ENCODE measurements at regions not wholly inside any gene's neighbourhood (a gene's known extent, or its start where the extent isn't known, plus 50 kb on each side); places are given as distances from the start of the nearest gene placed in this dataset.

GRCh38 chrX:148284056-148284455 is 216.4 kb upstream of the AFF2 start:
- TF ChIP-seq CTCF (IDR thresholded peaks at IDR 0.05; ENCODE audit: unreplicated experiment): no peak
- H3K4me3 Mint-ChIP-seq (ENCODE audit: low read depth): no peak overlapping the region
- H3K9me3 Mint-ChIP-seq (ENCODE audit: low read depth): peaks cover 22% of the 10 kb centered on the region
- H3K27me3 Mint-ChIP-seq: no peaks in the 10 kb centered on the region
- DNase-seq (ENCODE audit: low spot score, unreplicated experiment): no peak
- H3K36me3 Mint-ChIP-seq (ENCODE audit: insufficient read depth): no peaks in the 10 kb centered on the region
- H3K4me1 Mint-ChIP-seq (ENCODE audit: low read depth): no peaks in the 10 kb centered on the region
- H3K27ac Mint-ChIP-seq: no peak overlapping the region

GRCh38 chrX:148284821-148285220 is 215.6 kb upstream of the AFF2 start:
- H3K27ac Mint-ChIP-seq: no peak overlapping the region
- no peaks in the 10 kb centered on the region for H3K36me3 Mint-ChIP-seq (ENCODE audit: insufficient read depth)
- no peak for DNase-seq (ENCODE audit: low spot score, unreplicated experiment)
- H3K9me3 Mint-ChIP-seq (ENCODE audit: low read depth): peaks cover 22% of the 10 kb centered on the region
- H3K27me3 Mint-ChIP-seq: no peaks in the 10 kb centered on the region
- H3K4me1 Mint-ChIP-seq (ENCODE audit: low read depth): no peaks in the 10 kb centered on the region
- H3K4me3 Mint-ChIP-seq (ENCODE audit: low read depth): no peak overlapping the region
- no peak for TF ChIP-seq CTCF (IDR thresholded peaks at IDR 0.05; ENCODE audit: unreplicated experiment)

GRCh38 chrX:148288451-148288850 is 212.0 kb upstream of the AFF2 start:
- no peak overlapping the region for H3K4me3 Mint-ChIP-seq (ENCODE audit: low read depth)
- H3K27me3 Mint-ChIP-seq: no peaks in the 10 kb centered on the region
- no peaks in the 10 kb centered on the region for H3K4me1 Mint-ChIP-seq (ENCODE audit: low read depth)
- no peaks in the 10 kb centered on the region for H3K36me3 Mint-ChIP-seq (ENCODE audit: insufficient read depth)
- no peak for TF ChIP-seq CTCF (IDR thresholded peaks at IDR 0.05; ENCODE audit: unreplicated experiment)
- DNase-seq (ENCODE audit: low spot score, unreplicated experiment): no peak
- H3K27ac Mint-ChIP-seq: no peak overlapping the region
- H3K9me3 Mint-ChIP-seq (ENCODE audit: low read depth): peaks cover 24% of the 10 kb centered on the region

GRCh38 chrX:148290041-148290440 is 210.4 kb upstream of the AFF2 start:
- no peak overlapping the region for H3K27ac Mint-ChIP-seq
- DNase-seq (ENCODE audit: low spot score, unreplicated experiment): no peak
- no peak overlapping the region for H3K4me3 Mint-ChIP-seq (ENCODE audit: low read depth)
- no peaks in the 10 kb centered on the region for H3K36me3 Mint-ChIP-seq (ENCODE audit: insufficient read depth)
- H3K9me3 Mint-ChIP-seq (ENCODE audit: low read depth): peaks cover 21% of the 10 kb centered on the region
- TF ChIP-seq CTCF (IDR thresholded peaks at IDR 0.05; ENCODE audit: unreplicated experiment): no peak
- H3K4me1 Mint-ChIP-seq (ENCODE audit: low read depth): no peaks in the 10 kb centered on the region
- no peaks in the 10 kb centered on the region for H3K27me3 Mint-ChIP-seq

- no peaks in the 10 kb centered on the region for H3K27me3 Mint-ChIP-seq
- no peaks in the 10 kb centered on the region for H3K4me1 Mint-ChIP-seq (ENCODE audit: low read depth)
- H3K36me3 Mint-ChIP-seq (ENCODE audit: insufficient read depth): no peaks in the 10 kb centered on the region
- DNase-seq (ENCODE audit: low spot score, unreplicated experiment): no peak
- no peak overlapping the region for H3K4me3 Mint-ChIP-seq (ENCODE audit: low read depth)
- no peak overlapping the region for H3K27ac Mint-ChIP-seq
- peaks cover 24% of the 10 kb centered on the region for H3K9me3 Mint-ChIP-seq (ENCODE audit: low read depth)
- TF ChIP-seq CTCF (IDR thresholded peaks at IDR 0.05; ENCODE audit: unreplicated experiment): no peak
Measured at GRCh38 chrX:148290931-148291330, 209.5 kb upstream of the AFF2 start.

Data from progenitor cell of endocrine pancreas (in vitro differentiated cells).